ENCODE measurements at regions not wholly inside any gene's neighbourhood (a gene's known extent, or its start where the extent isn't known, plus 50 kb on each side); places are given as distances from the start of the nearest gene placed in this dataset.

- 76 to 81% methylated on average over 3 of the region's 3 CpGs for WGBS, 2 donors
- H3K4me1 ChIP-seq = peaks cover 0 to 4% (median 0%) of the 10 kb centered on the region in 3 donors
- no peak for ATAC-seq
- no peaks in the 10 kb centered on the region for H3K27me3 ChIP-seq
- H3K27ac ChIP-seq = no peak overlapping the region
- no peaks in the 10 kb centered on the region for H3K9me3 ChIP-seq
- intact Hi-C loops (cut with DNase I) = no loop called here
- H3K4me3 ChIP-seq = no peak overlapping the region
- FAIRE-seq = no peak
- no peaks in the 10 kb centered on the region for H3K36me3 ChIP-seq
- TF ChIP-seq CTCF (IDR thresholded peaks at IDR 0.05) = no peak
- no peak for DNase-seq
These were observed 65.1 kb upstream of the LDLRAD3 start for GRCh38 chr11:35878741-35879140.

GRCh38 chr11:35879361-35879760 lies 64.5 kb upstream of the LDLRAD3 start:
- no peak for TF ChIP-seq CTCF (IDR thresholded peaks at IDR 0.05)
- Histone ChIP-seq H3K4me1 (peaks cover 0 to 3% (median 0%) of the 10 kb centered on the region in 3 donors), H3K4me3 (no peak overlapping the region), H3K36me3 (no peaks in the 10 kb centered on the region), H3K27me3 (no peaks in the 10 kb centered on the region), H3K9me3 (no peaks in the 10 kb centered on the region), H3K27ac (no peak overlapping the region)
- intact Hi-C loops (cut with DNase I) = no loop called here
- WGBS, 2 donors = 57 to 67% methylated on average over 3 of the region's 3 CpGs
- no peak for ATAC-seq
- no peak for DNase-seq
- no peak for FAIRE-seq

GRCh38 chr11:35886759-35887158 lies 57.1 kb upstream of the LDLRAD3 start:
- no peak for TF ChIP-seq CTCF (IDR thresholded peaks at IDR 0.05)
- 85 to 88% methylated on average over 2 of the region's 2 CpGs for WGBS, 2 donors
- H3K36me3 ChIP-seq = no peaks in the 10 kb centered on the region
- no peaks in the 10 kb centered on the region for H3K4me1 ChIP-seq
- no peaks in the 10 kb centered on the region for H3K9me3 ChIP-seq
- intact Hi-C loops (cut with DNase I) = no loop called here
- no peak overlapping the region for H3K4me3 ChIP-seq
- H3K27ac ChIP-seq = no peak overlapping the region
- no peak for ATAC-seq
- no peaks in the 10 kb centered on the region for H3K27me3 ChIP-seq
- DNase-seq = no peak
- no peak for FAIRE-seq

- ATAC-seq (no peak), DNase-seq (no peak), FAIRE-seq (no peak)
- no peak overlapping the region for H3K4me3 ChIP-seq
- H3K9me3 ChIP-seq = no peaks in the 10 kb centered on the region
- H3K36me3 ChIP-seq = no peaks in the 10 kb centered on the region
- intact Hi-C loops (cut with DNase I) = no loop called here
- TF ChIP-seq CTCF (IDR thresholded peaks at IDR 0.05) = no peak
- H3K27me3 ChIP-seq = no peaks in the 10 kb centered on the region
- no peak overlapping the region for H3K27ac ChIP-seq
- H3K4me1 ChIP-seq = no peaks in the 10 kb centered on the region
- 92 to 94% methylated on average over 3 of the region's 3 CpGs for WGBS, 2 donors
These were observed 56.1 kb upstream of the LDLRAD3 start for GRCh38 chr11:35887737-35888136.

- intact Hi-C loops (cut with DNase I) = no loop called here
- Histone ChIP-seq H3K9me3 (no peaks in the 10 kb centered on the region), H3K27me3 (no peaks in the 10 kb centered on the region), H3K4me1 (peaks cover 2 to 6% (median 5%) of the 10 kb centered on the region in 3 donors), H3K36me3 (no peaks in the 10 kb centered on the region), H3K4me3 (no peak overlapping the region), H3K27ac (no peak overlapping the region)
- DNase-seq (no peak), FAIRE-seq (no peak), ATAC-seq (no peak)
- WGBS, 2 donors = 83 to 87% methylated on average over 3 of the region's 3 CpGs
- TF ChIP-seq CTCF (IDR thresholded peaks at IDR 0.05) = no peak
These were observed 54.9 kb upstream of the LDLRAD3 start for GRCh38 chr11:35888961-35889360.
